ENCODE measurements at regions not wholly inside any gene's neighbourhood (a gene's known extent, or its start where the extent isn't known, plus 50 kb on each side); places are given as distances from the start of the nearest gene placed in this dataset.

DNA sequence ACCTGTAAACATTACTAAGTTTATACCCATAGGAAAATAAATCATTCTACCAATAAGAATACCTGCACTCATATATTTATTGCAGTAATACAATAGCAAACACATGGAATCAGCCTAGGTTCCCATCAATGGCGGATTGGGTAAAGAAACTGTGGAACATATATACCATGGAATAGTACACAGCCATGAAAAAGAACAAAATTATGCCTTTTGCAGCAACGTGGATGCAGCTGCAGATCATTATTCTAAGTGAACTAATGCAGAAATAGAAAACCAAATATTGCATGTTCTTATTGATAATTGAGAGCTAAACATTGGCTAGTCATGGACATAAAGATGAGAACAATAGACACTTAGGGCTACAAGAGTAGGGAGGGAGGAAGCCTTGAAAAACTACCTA, 667.4 kb upstream of the WWC1 start:
- no peaks in the 10 kb centered on the region for H3K36me3 ChIP-seq
- TF ChIP-seq POLR2AphosphoS5 (IDR thresholded peaks at IDR 0.05), result no peak
- no peak for TF ChIP-seq EP300 (IDR thresholded peaks at IDR 0.05; ENCODE audit: low read depth)
- no peak for TF ChIP-seq POLR2A (IDR thresholded peaks at IDR 0.05)
- TF ChIP-seq, protein P1, sequence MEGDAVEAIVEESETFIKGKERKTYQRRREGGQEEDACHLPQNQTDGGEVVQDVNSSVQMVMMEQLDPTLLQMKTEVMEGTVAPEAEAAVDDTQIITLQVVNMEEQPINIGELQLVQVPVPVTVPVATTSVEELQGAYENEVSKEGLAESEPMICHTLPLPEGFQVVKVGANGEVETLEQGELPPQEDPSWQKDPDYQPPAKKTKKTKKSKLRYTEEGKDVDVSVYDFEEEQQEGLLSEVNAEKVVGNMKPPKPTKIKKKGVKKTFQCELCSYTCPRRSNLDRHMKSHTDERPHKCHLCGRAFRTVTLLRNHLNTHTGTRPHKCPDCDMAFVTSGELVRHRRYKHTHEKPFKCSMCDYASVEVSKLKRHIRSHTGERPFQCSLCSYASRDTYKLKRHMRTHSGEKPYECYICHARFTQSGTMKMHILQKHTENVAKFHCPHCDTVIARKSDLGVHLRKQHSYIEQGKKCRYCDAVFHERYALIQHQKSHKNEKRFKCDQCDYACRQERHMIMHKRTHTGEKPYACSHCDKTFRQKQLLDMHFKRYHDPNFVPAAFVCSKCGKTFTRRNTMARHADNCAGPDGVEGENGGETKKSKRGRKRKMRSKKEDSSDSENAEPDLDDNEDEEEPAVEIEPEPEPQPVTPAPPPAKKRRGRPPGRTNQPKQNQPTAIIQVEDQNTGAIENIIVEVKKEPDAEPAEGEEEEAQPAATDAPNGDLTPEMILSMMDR (IDR thresholded peaks at IDR 0.05), result no peak
- intact Hi-C loops (cut with DNase I; ENCODE audit: low total_unique reads), result no loop called here
- in situ Hi-C loops (cut with MboI; ENCODE audit: low pct_ligation_motif_present in 1 of 4, low pct_unique_long_range_greater_than_20kb in 1 of 4, low sequenced_read_pairs in 3 of 4), result no loop called here
- no peak for DNase-seq
- no peak overlapping the region for H3K4me3 ChIP-seq
- WGBS, 2 donors (ENCODE audit: low coverage in 1 of 2), result 56 to 68% methylated on average over 2 of the region's 2 CpGs
- no peaks in the 10 kb centered on the region for H3K27me3 ChIP-seq
- no peaks in the 10 kb centered on the region for H3K9me3 ChIP-seq
- H3K27ac ChIP-seq, result no peak overlapping the region
- no peaks in the 10 kb centered on the region for H3K4me1 ChIP-seq

DNA sequence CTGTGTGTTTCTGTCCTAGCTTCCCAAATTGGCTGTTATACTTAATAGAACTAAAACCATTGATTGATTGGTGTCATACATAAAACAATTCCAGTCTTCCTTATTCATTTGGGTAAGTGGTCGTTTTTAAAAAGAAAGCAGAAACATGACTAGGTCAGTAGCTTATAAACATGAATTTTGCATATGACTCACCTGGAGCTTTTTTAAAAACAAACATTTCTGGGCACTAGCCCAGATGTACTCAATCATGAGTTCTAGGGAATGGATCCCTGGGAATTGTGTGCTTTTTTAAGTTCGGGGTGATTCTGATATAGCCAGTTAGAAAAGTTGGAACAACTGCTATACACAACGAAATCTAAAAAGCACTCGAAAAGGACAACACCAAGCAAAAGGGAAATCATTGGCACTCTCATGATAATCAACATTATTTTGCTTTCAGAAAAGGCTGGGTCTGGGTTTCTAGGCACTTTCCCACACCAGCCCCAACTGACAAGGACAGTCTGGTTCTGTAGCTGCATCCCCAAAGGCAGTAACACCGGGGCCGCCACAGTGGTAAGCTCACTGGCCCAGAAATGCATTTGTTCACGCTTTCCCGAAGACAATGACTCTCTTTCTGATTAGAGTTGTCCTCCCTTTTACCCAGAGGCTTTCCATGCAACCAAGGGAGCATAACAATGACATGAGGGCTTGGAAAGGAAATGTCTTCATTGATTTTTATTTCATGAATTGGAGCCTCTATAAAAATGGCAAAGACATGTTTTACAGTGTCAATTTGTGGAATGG, 664.9 kb upstream of the WWC1 start:
- H3K9me3 ChIP-seq, result no peaks in the 10 kb centered on the region
- H3K27me3 ChIP-seq, result no peaks in the 10 kb centered on the region
- no peaks in the 10 kb centered on the region for H3K4me1 ChIP-seq
- H3K27ac ChIP-seq, result no peak overlapping the region
- intact Hi-C loops (cut with DNase I; ENCODE audit: low total_unique reads), result no loop called here
- in situ Hi-C loops (cut with MboI; ENCODE audit: low pct_ligation_motif_present in 1 of 4, low pct_unique_long_range_greater_than_20kb in 1 of 4, low sequenced_read_pairs in 3 of 4), result no loop called here
- H3K36me3 ChIP-seq, result no peaks in the 10 kb centered on the region
- TF ChIP-seq, protein P1 (IDR thresholded peaks at IDR 0.05), result no peak
- TF ChIP-seq POLR2A (IDR thresholded peaks at IDR 0.05), result no peak
- no peak for TF ChIP-seq EP300 (IDR thresholded peaks at IDR 0.05; ENCODE audit: low read depth)
- TF ChIP-seq POLR2AphosphoS5 (IDR thresholded peaks at IDR 0.05), result no peak
- no peak for DNase-seq
- H3K4me3 ChIP-seq, result no peak overlapping the region
- WGBS, 2 donors (ENCODE audit: low coverage in 1 of 2), result 69 to 78% methylated on average over 7 to 8 of the region's 8 CpGs

GRCh38 chr5:167629634-167630033, 661.8 kb upstream of the WWC1 start:
- H3K9me3 ChIP-seq, result no peaks in the 10 kb centered on the region
- no peak overlapping the region for H3K4me3 ChIP-seq
- H3K4me1 ChIP-seq, result no peaks in the 10 kb centered on the region
- no peaks in the 10 kb centered on the region for H3K27me3 ChIP-seq
- intact Hi-C loops (cut with DNase I; ENCODE audit: low total_unique reads), result no loop called here
- WGBS, 2 donors (ENCODE audit: low coverage in 1 of 2), result 79 to 82% methylated on average over 3 of the region's 3 CpGs
- no peak overlapping the region for H3K27ac ChIP-seq
- in situ Hi-C loops (cut with MboI; ENCODE audit: low pct_ligation_motif_present in 1 of 4, low pct_unique_long_range_greater_than_20kb in 1 of 4, low sequenced_read_pairs in 3 of 4), result no loop called here
- no peaks in the 10 kb centered on the region for H3K36me3 ChIP-seq
- TF ChIP-seq, protein P1 (IDR thresholded peaks at IDR 0.05), result no peak
- TF ChIP-seq POLR2AphosphoS5 (IDR thresholded peaks at IDR 0.05), result no peak
- no peak for TF ChIP-seq POLR2A (IDR thresholded peaks at IDR 0.05)
- TF ChIP-seq EP300 (IDR thresholded peaks at IDR 0.05; ENCODE audit: low read depth), result no peak
- no peak for DNase-seq

- Histone ChIP-seq H3K4me1 (no peaks in the 10 kb centered on the region), H3K4me3 (no peak overlapping the region), H3K36me3 (no peaks in the 10 kb centered on the region), H3K9me3 (no peaks in the 10 kb centered on the region), H3K27ac (no peak overlapping the region), H3K27me3 (no peaks in the 10 kb centered on the region)
- 67 to 70% methylated on average over 5 to 7 of the region's 7 CpGs for WGBS, 2 donors (ENCODE audit: low coverage in 1 of 2)
- TF ChIP-seq, protein P1 (IDR thresholded peaks at IDR 0.05), result no peak
- TF ChIP-seq POLR2A (IDR thresholded peaks at IDR 0.05) (no peak), POLR2AphosphoS5 (IDR thresholded peaks at IDR 0.05) (no peak), EP300 (IDR thresholded peaks at IDR 0.05; ENCODE audit: low read depth) (no peak)
- intact Hi-C loops (cut with DNase I; ENCODE audit: low total_unique reads) (no loop called here), in situ Hi-C loops (cut with MboI; ENCODE audit: low pct_ligation_motif_present in 1 of 4, low pct_unique_long_range_greater_than_20kb in 1 of 4, low sequenced_read_pairs in 3 of 4) (no loop called here)
- no peak for DNase-seq
Measured at GRCh38 chr5:167631191-167631590, 660.3 kb upstream of the WWC1 start.

All from transverse colon (tissue), 4 donors.